ENCODE measurements at regions not wholly inside any gene's neighbourhood (a gene's known extent, or its start where the extent isn't known, plus 50 kb on each side); places are given as distances from the start of the nearest gene placed in this dataset.

DNA sequence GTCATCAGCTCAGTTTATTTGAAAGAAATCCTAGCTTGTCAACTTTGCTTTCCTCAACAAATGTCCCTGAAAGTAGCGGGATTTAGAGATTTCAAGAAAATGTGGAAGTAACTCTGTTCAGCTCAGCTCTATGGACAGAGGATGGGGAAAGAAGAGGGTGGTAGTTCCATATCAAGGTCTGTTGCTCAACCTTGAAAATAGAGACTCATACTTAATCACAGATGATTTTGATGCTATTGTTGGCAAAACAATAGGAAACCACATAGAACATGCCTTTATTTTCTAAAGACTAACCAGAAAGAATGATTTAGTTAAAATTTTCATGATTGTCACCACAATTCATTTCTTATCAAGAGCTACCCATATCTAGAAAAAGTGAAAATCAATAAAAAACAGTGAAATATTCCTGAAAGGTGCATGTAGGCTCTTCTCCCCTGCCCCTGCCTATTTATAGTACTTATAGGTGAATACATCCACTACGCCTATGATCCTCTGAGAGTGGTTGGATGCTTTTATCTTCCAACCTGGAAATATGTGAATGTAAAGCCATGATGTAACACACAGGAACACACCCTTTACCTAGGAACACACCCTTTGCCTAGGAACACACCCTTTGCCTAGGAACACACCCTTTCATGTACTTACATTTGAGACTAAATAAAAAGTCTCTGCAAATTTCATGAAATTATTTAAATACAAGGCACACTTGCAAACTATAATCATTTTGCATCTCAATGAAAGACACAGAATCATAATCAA is 65.8 kb downstream of the ETAA1 start:
- TF ChIP-seq, protein P1, sequence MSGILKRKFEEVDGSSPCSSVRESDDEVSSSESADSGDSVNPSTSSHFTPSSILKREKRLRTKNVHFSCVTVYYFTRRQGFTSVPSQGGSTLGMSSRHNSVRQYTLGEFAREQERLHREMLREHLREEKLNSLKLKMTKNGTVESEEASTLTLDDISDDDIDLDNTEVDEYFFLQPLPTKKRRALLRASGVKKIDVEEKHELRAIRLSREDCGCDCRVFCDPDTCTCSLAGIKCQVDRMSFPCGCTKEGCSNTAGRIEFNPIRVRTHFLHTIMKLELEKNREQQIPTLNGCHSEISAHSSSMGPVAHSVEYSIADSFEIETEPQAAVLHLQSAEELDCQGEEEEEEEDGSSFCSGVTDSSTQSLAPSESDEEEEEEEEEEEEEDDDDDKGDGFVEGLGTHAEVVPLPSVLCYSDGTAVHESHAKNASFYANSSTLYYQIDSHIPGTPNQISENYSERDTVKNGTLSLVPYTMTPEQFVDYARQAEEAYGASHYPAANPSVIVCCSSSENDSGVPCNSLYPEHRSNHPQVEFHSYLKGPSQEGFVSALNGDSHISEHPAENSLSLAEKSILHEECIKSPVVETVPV (CRISPR knock-in tag; IDR thresholded peaks at IDR 0.05), result no peak
- TF ChIP-seq, protein P2, sequence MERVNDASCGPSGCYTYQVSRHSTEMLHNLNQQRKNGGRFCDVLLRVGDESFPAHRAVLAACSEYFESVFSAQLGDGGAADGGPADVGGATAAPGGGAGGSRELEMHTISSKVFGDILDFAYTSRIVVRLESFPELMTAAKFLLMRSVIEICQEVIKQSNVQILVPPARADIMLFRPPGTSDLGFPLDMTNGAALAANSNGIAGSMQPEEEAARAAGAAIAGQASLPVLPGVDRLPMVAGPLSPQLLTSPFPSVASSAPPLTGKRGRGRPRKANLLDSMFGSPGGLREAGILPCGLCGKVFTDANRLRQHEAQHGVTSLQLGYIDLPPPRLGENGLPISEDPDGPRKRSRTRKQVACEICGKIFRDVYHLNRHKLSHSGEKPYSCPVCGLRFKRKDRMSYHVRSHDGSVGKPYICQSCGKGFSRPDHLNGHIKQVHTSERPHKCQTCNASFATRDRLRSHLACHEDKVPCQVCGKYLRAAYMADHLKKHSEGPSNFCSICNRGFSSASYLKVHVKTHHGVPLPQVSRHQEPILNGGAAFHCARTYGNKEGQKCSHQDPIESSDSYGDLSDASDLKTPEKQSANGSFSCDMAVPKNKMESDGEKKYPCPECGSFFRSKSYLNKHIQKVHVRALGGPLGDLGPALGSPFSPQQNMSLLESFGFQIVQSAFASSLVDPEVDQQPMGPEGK (CRISPR knock-in tag; IDR thresholded peaks at IDR 0.05; ENCODE audit: borderline replicate concordance), result no peak
- TF ChIP-seq GLIS3 (CRISPR knock-in tag; IDR thresholded peaks at IDR 0.05), result no peak
